Neural progenitor cell (in vitro differentiated cells): ENCODE measurements at regions not wholly inside any gene's neighbourhood (a gene's known extent, or its start where the extent isn't known, plus 50 kb on each side); places are given as distances from the start of the nearest gene placed in this dataset.

Source experiments
- CTCF ChIP-seq: fragments of 200-600 bp; sonication (generic); IDR thresholded peaks from 2 replicates; pipeline ENCODE4 v1.5.1; 2017; ENCODE audit warnings: antibody characterized with exemption, mild to moderate bottlenecking
- EZH2 ChIP-seq: fragments of 200-600 bp; sonication (generic); IDR thresholded peaks from 2 replicates; pipeline ENCODE4 v1.6.1; 2017; ENCODE audit warnings: antibody characterized with exemption, mild to moderate bottlenecking, moderate library complexity

DNA sequence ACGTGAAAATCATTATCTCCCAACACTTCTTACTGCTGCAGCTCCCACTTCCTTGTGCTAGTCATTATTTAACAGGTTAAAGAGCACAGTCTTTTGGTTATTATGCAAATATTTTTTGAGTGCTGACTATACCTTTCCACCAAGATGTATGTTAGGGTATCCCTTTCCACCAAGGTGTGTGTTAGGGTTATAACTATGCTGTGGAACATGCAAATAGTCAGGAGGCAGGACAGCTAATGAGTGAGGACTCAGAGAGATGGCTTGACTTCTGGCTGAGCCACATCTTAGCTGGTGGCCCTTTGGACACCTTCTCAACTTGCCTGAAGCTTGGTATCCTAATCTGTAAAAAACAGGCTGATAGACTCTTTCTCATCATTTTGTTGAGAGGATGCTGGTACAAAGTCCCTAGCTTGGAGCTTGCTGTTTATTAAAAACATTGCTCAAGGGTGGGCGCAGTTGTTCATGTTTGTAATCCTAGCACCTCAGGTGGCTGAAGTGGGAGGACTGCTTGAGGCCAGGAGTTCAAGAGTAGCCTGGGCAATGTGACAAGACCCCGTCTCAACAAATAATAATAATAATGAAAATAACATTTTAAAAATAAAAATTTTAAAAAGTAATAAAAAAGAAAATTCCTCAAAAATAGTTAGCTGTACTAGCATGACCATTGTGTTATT is 160.5 kb upstream of the ADAMTS9 start:
- no peak for TF ChIP-seq CTCF
- no peak for TF ChIP-seq EZH2
